Activated T-helper 1 cell treated with Interleukin-2 at 50 U/mL for 16 hours (primary cell): ENCODE measurements at regions not wholly inside any gene's neighbourhood (a gene's known extent, or its start where the extent isn't known, plus 50 kb on each side); places are given as distances from the start of the nearest gene placed in this dataset.
A peak's percentile ranks its signal among the peaks of the same experiment; 100 is the strongest.

Experiments
- DNase-seq: peaks from one replicate; pipeline ENCODE4 v3.0.0-alpha.2; 2020; ENCODE audit warnings: low read depth

DNA sequence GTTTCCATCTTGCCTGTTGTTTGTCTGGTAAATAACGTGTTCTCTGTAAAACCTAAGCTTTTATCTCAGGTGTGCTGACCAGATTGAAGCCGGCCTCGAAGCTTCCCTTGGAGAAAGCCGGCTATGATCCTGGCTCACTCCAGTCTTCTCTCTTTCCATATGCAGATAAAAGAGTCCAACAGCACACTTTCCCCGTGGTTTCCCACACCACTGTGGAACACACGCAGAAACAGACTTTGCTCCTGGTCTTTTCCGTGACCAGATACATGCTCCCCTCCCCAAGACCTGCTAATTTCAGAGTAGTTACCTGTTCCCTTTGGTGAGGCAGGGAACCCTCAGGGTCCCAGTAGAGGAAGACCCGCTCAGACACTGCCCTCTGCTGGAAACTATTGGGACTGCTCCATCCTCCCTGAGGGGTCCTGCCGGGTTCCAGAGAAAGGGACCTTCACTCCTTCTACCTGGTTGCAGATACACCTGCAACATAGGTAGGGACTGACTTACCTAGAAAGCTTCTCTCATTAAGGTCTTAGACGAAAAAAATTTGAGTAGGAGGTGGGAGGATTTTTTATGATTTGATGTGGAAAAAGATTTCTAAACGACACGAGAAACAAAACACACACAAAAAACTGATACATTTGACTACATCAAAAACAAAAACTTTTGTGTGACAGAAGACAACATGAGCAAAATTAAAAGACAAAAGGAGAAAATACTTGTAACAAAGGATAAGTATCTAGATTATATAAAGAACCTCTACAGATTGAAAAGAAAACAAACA, 415.4 kb upstream of the CCDC196 start:
- peak; percentile 53 for DNase-seq

DNA sequence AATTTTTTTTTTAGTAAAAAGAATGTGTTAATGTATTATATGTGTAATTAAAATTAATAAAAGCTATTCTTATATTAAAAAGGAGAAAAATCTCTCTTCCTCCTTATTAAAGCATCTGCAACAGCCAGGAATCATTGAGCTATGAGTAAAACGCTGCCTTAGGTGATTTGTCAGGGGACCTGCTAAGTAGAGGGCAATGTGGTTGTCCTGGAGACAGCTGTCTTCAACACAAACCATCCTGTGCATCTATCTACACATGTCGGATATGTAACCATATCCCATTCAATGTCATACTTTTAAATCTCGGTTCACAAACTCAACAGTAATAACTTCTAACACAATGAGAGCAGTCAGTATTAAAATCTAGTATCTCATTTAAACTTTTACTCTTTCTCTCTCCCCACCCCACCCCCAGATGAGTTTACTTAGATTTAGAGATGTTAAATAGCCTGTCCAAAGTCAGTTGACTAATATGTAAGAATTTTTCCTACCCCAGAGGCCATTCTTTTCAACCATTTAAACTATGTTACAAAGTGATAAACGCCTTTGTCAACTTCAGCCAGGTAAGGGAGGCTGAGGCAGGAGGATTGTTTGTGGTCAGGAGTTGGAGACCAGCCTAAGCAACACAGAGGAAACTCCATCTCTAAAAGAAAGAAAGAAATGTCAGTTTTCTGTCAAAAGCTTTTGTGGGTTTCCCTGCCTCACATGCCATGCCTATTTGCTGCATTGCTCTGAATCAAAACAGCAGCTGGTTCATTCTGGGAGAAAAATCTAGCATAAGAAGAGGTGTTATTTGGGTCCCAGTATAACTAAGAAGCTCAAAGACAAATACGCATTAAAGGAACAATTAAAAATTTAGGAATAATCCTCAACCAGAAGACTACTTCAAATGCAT, 413.7 kb upstream of the CCDC196 start:
- DNase-seq, result no peak

DNA sequence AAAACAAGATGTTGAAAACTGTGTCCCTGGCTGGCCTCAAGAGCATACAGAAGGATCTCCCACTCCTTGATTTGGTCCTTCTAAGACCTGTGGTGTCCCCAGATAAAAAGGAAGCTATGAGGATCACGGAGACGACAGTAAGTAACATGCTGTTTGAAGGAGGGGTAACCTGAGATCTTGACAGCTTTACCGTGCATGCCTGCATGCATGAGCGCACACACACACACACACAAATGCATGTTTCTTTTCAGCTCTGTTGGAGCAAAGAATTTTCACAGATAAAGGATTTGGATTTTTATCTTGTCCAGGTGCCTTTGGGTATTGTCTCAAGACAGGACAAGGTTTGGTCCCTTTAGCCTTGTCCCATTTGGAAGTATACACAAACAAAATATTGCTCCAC, 411.6 kb upstream of the CCDC196 start:
- DNase-seq, result no peak

DNA sequence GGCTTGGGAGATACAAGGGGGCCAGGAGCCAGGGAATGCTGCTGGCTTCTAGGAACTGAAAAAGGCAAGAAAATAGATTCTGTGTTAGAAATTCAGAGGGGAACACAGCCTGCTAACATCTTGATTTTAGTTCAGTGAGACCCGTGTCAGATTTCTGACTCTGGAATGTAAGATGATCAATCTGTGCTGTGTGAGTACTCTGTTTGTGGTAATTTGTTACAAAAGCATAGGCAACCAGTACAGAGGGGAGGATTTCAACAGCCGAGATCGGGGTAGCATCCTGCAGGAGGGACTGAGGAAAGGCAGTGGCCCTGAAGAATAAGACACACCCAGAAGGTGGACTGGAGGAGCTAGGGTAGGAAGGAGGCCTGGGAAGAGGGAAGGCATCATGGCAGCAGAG, 410.0 kb upstream of the CCDC196 start:
- no peak for DNase-seq

DNA sequence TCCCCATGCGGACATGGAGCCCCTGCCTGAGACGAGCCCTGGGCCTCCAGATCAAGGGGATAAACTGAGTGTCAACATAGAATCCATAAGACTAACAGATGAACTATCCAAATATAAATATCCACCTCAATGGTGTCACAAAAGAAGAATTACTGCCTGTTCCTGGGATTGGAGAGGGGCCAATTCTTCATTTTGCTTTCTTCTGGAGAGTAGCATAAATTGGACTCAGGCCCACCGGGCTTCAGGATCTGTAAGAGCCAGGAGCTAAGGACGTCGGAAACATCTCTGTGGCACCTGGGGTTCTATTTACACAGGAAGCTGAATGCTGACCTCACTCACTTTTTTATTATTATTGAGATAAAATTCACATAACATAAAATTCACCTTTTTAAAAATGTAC, 408.2 kb upstream of the CCDC196 start:
- DNase-seq, result no peak

DNA sequence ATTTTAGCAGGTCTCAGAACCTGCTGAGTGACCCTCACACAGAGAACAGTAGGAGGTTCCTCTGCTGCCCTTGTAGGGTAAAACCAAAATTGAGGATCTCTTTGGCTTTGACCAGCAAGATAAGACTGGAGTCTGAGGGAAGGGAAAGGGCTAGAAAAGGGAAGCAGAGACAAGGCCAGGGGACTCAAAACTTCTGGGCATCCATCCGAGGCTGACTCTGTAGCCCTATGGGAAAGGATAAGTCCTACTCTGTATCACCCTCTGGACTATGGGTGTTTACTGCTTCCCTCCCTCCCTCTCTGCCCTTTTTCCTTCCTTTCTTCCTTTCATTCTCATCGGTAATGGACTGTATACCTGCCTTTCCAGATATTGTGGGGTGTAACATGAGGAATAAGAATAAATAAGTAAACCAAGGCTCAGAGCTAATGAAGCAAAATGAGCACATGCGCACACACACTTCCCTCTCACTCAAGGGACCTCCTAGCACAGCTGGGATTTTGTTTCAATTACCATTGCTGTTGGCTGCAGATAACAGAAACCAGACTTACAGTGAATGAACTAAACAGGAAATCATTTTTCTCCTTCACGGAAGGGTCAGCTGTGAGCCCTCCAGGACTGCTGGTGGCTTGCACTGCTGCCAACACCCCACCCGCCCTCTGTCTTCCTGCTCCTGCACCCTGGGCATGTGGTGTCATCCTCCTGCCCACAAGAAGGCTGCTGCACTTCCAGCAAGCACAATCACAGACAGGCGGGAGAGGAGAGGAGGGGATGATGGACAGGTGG, 404.4 kb upstream of the CCDC196 start:
- DNase-seq, result no peak

DNA sequence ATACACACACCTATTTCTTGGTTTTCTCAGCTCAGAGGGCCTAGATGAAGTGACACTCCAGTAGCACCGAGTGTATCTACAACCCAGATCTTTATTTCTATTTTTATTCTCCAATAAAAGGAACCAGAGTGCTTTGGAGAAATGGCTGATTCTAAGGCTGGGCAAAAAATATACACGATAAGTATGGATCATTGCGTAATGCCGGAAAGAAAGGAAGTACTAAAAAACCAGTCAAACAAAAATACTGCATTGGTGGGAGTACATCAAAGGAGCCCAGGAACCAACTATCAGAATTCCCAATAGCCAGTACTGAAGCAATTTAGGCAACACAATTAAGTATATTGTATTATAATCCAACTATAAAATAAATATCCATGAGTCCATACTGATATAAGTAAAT, 400.9 kb upstream of the CCDC196 start:
- DNase-seq, result no peak

DNA sequence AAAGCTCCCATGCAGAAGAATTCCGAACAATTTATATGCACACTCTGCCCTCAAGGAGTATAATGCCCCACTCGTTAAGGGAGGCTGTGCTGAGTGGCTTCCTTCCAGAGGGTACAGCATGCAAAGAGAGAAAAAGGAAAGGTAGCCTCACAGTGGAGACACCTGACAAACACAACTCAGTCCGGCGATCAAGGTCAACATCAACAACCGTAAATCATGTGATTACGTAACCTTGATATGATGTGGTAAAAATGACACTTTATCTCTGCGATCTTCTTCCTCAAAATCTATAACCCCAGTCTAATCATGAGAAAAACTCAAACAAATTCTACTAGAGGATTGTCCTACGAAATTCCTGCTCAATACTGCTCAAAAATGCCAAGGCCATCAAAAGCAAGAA, 400.5 kb upstream of the CCDC196 start:
- no peak for DNase-seq

DNA sequence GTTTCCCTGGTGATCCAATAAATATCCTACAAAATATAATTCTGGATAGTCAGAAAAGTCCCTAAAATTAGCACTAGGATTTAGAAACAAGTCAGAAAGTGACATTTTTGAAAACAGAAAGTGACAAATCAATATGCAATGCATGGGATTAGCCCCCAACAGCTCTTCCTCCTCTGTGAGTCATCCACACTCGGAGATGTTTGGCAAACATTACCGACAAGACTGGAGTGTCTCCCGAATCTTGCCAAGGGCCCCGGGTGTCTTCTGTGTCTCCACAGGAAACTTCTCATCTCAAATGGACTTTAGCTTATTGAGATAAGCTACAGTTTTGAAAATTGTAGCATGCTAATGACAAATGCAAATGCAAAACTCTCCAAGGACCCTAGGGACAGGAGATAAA, 398.9 kb upstream of the CCDC196 start:
- DNase-seq, result no peak

DNA sequence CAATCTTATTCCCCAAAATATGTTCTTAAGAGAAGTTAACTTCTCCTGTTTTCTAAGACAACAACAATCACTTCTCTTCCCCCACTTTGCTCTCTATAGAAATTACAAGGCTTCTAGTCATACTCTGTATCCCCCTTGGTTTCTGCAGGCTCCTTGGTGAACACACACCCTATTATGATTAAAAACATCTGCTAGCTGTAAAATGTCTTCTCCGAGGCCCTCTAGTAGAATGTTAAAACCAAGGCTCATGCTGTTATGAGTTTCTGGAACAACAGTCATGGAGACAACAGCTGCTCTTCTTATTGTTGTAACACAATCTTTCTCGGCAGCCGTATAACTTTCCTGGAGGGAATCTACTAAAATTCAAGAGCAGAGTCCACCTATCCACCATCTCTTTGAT, 397.5 kb upstream of the CCDC196 start:
- DNase-seq, result no peak

DNA sequence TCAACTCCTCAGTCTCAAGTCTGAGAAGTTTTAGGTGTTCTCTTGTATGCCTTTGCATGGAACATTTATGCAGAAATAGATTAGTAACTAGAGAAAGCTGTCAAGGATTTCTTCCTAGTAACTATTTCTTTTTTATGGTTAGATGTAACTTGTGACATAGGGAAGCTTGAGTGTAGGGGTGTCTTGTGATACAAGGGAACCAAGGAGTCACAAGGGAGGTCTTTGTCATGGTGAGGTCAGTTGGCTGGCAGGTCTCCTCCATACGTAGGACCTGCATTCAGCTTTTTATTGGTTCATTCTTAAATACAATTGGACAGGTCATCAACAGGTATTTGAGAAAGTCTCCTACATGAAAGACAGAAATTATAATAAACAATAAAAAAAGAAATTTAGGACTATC, 394.0 kb upstream of the CCDC196 start:
- DNase-seq, result no peak

DNA sequence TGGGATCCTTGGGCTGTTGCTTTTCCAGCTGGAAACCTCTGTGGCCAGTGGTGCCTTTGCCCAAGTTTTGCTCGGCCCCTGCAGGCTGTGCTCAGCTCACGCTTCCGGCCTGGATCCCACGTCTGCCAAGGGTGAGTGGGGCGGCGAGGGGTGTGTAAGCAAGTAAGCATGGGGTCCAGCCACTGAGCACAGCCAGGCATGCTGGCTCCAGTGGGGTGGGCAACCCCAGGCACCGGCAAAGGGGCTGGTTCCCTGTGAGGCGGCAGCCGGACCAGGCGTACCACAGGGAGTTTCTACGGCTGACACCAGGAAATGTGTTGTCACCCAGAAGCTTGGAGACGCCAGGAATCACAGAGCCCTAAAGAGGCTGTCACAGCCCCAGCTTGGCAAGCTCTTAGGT, 393.4 kb upstream of the CCDC196 start:
- no peak for DNase-seq

DNA sequence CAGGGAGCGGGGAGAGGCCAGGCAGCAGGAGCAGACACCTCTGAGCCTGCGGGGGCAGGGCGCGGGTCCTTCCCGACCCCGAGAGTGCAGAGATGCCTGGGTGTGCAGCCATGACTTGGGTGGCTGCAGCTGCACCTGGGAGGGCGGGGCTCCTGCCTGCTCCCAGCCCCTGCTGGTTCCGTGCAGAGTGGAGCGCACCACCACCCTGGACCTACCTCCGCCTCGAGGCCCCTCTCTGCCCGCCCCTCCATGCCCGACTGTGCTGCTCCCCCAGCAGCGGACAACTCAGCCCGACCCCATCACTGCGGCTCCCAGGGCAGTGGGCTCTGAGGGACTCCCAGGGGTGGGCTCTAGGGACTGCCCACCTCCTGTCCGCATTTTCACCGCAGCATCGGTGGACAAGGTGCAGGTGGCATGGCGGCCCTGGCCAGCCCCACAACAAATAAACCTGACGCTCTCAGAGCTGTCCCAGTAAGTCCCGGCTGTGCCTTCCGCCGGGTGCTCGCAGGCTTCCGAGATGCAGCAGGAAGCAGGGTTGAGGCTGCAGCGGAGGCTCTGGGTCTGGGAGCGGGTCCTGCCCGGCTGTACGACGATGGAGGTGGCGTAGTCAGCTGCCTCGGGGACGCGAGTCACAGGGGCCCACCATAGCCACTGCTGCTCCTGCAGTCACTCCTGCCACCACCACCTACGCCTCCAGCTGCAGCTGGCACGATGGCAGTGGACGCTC, 392.0 kb upstream of the CCDC196 start:
- DNase-seq, result no peak

DNA sequence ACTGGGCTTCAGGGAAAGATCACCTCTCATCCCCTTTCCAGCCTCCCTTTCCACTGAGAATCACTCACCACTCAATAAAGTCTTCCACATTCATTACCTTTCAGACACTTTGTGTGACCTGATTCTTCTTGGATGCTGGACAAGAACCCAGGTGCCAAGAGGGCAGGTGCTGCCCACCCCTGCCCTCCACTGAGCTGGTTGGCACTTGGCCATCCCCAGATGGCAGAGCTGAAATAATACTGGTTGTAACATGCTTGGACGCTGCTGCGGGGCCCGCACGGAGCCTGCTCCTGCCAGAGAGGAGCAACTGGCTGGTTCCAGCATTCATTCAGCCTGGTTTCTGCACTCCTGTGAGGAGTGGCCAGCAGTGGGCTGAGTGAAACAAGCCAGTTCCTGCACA, 386.7 kb upstream of the CCDC196 start:
- no peak for DNase-seq

DNA sequence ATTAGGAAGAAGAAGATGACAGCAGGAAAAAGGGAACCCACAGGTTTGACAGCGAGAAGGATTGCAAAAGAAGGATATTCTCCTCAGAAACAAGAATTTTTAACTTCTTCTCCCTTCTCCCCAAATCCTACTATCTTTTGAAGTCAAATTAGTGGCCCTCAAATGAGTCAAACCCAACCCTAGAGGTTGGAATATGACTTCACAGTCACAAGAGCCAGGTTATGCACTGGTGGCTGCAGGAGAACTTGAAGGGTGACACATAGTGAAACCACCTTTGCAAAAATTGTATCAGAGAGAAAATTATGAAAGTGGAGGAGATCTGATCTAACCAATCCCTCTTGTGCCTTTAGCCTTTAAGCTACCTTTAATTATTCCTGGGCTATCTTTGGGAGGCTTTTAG, 386.2 kb upstream of the CCDC196 start:
- no peak for DNase-seq

DNA sequence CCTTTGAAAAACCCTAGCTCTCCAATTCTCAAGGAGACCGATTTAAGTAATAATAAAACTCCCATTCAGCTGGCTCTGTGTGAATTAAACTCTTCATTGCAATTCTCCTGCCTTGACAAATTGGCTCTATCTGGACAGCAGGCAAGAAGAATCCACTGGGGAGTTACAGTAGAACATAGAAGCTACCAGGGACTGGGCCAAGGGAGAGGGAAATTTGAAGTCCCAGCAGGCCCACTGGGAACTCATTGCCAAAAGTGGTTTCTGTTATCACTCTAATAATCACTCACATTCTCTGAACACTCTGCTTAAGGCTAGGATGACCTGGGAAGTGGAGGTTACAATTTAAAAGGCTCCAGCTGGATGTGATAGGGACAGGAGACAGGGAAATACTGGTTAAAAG, 384.5 kb upstream of the CCDC196 start:
- no peak for DNase-seq

DNA sequence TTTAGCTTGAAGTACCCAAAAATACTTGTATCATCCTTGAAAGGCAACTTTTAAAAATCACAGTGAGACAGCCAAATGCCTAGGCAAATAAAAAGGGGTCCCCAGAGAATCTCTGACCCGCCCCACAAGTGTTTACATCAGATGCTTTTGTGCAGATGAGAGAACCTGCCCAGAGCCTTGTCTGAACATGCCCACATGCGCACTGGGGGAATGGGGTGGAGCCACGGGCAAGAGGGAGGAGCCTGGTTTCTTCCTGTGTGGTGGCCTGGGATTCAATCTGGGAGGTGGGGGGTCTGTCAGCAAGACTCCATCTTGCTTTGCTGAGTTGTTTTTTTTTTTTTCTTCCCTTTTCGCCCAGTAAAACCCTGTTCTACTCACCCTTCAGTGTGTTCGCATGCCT, 381.7 kb upstream of the CCDC196 start:
- DNase-seq, result no peak

DNA sequence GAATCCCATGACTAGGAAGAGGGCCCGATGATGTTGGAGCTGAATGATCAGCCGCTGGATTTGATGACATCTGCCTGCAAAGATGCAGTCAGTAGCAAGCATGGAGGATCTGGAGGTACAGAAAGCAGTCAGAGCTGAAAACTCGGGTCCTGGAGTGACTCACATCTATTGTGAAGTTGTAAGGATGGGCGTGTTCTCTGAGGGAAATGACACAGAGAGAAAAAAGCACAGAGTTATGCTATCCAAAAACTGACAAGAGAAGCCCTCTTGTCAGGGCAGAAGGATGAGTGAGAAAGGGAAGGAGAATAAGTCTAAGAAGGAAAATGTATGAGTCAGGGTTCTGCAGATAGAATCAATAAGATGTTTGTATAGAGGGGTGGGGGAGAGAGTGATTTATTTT, 380.4 kb upstream of the CCDC196 start:
- no peak for DNase-seq

DNA sequence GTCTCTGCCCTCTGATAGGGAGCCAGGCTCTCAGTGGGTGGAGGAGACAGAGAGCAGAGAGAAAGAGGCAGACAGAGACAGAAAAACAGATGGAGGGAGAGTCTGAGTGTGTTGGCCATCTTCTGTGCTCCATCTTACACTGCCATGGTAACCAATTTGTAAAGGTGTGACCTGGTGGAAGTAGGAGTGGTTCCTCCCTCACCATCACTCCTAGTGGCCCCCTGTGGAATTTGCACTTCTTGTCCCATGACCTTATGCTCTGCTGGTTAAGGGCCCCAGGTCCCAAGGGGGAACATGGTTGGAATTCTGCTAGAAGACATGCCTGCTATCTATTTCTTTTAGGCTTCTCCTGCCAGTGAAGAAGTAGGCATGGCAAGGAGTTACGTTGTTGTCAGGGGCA, 376.7 kb upstream of the CCDC196 start:
- no peak for DNase-seq

DNA sequence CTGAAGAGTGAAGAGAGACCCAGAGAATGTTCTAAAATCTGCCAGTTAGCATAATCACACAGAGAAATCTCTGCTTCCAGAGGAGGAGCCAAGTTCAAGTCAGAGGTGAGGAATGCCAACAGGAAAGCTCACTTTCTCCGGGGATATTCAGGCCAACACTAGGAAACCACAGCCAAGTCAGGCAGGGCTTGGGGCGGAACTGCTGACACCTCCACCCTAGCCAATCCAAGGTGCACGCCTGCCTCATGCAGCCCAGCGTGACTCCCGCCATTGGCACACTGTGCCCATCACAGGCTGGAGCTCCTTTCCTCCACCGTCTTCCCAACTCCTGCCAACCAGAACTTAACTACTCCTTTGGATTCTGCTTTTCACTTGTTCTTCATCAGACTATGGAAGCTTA, 374.3 kb upstream of the CCDC196 start:
- DNase-seq, result no peak

DNA sequence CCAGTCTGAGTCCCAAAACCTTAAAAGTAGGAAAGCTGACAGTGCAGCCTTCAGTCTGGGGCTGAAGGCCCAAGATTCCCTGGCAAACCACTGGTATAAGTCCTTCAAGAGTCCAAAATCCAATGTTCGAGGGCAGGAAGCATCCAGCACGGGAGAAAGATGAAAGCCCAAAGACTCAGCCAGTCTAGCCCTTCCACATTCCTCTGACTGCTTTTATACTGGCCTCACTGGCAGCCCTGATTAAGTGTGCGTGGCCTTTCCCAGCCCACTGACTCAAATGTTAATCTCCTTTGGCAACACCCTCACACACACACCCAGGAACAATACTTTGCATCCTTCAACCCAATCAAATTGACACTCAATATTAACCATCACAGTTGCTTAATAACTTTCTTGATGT, 372.1 kb upstream of the CCDC196 start:
- no peak for DNase-seq
